Middle frontal gyrus (tissue), 1 donor: ENCODE measurements at regions not wholly inside any gene's neighbourhood (a gene's known extent, or its start where the extent isn't known, plus 50 kb on each side); places are given as distances from the start of the nearest gene placed in this dataset.

Experiments used
- DNase-seq: peaks from one replicate; pipeline ENCODE4 v3.0.0-alpha.2; 2015; ENCODE audit warnings: low spot score; ENCODE audit errors: extremely low spot score

GRCh38 chr12:127728729-127729128 lies 538.2 kb upstream of the TMEM132C start:
- DNase-seq: no peak

GRCh38 chr12:127729381-127729780 lies 537.6 kb upstream of the TMEM132C start:
- no peak for DNase-seq

GRCh38 chr12:127731657-127732056 lies 535.3 kb upstream of the TMEM132C start:
- DNase-seq: no peak

- DNase-seq: no peak
Measured at GRCh38 chr12:127742231-127742630, 524.7 kb upstream of the TMEM132C start.

GRCh38 chr12:127745469-127746212 lies 521.3 kb upstream of the TMEM132C start:
- no peak for DNase-seq

- no peak for DNase-seq
Measured at GRCh38 chr12:127749416-127749815, 517.6 kb upstream of the TMEM132C start.

- no peak for DNase-seq
Measured at GRCh38 chr12:127750076-127750840, 516.7 kb upstream of the TMEM132C start.

GRCh38 chr12:127752802-127753201 lies 514.2 kb upstream of the TMEM132C start:
- no peak for DNase-seq

GRCh38 chr12:127760357-127760756 lies 506.6 kb upstream of the TMEM132C start:
- DNase-seq: no peak

- no peak for DNase-seq
Measured at GRCh38 chr12:127760996-127761395, 506.0 kb upstream of the TMEM132C start.

- DNase-seq: peak; percentile 58
Measured at GRCh38 chr12:127761880-127762279, 505.1 kb upstream of the TMEM132C start.

GRCh38 chr12:127767656-127768055 lies 499.3 kb upstream of the TMEM132C start:
- no peak for DNase-seq

GRCh38 chr12:127770118-127770517 lies 496.9 kb upstream of the TMEM132C start:
- no peak for DNase-seq

- no peak for DNase-seq
Measured at GRCh38 chr12:127771546-127771945, 495.4 kb upstream of the TMEM132C start.

- no peak for DNase-seq
Measured at GRCh38 chr12:127773520-127773919, 493.4 kb upstream of the TMEM132C start.

- DNase-seq: no peak
Measured at GRCh38 chr12:127774828-127775227, 492.1 kb upstream of the TMEM132C start.

- no peak for DNase-seq
Measured at GRCh38 chr12:127779301-127780045, 487.5 kb upstream of the TMEM132C start.

- DNase-seq: no peak
Measured at GRCh38 chr12:127780881-127781280, 486.1 kb upstream of the TMEM132C start.

GRCh38 chr12:127781336-127781735 lies 485.6 kb upstream of the TMEM132C start:
- no peak for DNase-seq

GRCh38 chr12:127785540-127785939 lies 481.4 kb upstream of the TMEM132C start:
- DNase-seq: peak; percentile 40

GRCh38 chr12:127785986-127786590 lies 480.9 kb upstream of the TMEM132C start:
- DNase-seq: no peak

- DNase-seq: no peak
Measured at GRCh38 chr12:127787544-127787943, 479.4 kb upstream of the TMEM132C start.
